Thoracic aorta (tissue), 2 donors: ENCODE measurements at regions not wholly inside any gene's neighbourhood (a gene's known extent, or its start where the extent isn't known, plus 50 kb on each side); places are given as distances from the start of the nearest gene placed in this dataset.

ENCODE experiments used
- ATAC-seq: fragments of 150-250 bp; one replicate; pipeline ENCODE4 v1.8.0; 2017; ENCODE audit warnings: low read depth; ENCODE audit not compliant: insufficient number of reproducible peaks, low FRiP score
- DNase-seq: peaks from one replicate; pipeline ENCODE4 v3.0.0-alpha.2; 2020; ENCODE audit warnings: low spot score
- H3K27ac ChIP-seq, 2 donors: fragments of 200-600 bp; sonication (generic); 1 replicate in 1 of 2; 2 replicates in 1 of 2; pipeline ENCODE4 v1.5.1; 2016; ENCODE audit warnings: mild to moderate bottlenecking in 2 of 2, moderate library complexity in 2 of 2
- H3K27me3 ChIP-seq: fragments of 200-600 bp; sonication (generic); replicated peaks from 2 replicates; pipeline ENCODE4 v1.6.0; 2016; ENCODE audit warnings: mild to moderate bottlenecking; ENCODE audit not compliant: insufficient read depth
- H3K36me3 ChIP-seq: fragments of 200-600 bp; sonication (generic); one replicate; pipeline ENCODE4 v1.5.1; 2016
- H3K4me1 ChIP-seq, 2 donors: fragments of 200-600 bp; sonication (generic); 1 replicate in 1 of 2; 2 replicates in 1 of 2; pipeline versions ENCODE4 v1.5.1 to v1.6.0; 2016; ENCODE audit warnings: low read depth in 2 of 2, mild to moderate bottlenecking in 1 of 2; ENCODE audit not compliant: control insufficient read depth in 1 of 2
- H3K4me3 ChIP-seq: fragments of 200-600 bp; sonication (generic); 2 replicates; pipeline ENCODE4 v1.5.1; 2016; ENCODE audit warnings: mild to moderate bottlenecking
- H3K9me3 ChIP-seq: fragments of 200-600 bp; sonication (generic); 2 replicates; pipeline ENCODE4 v1.5.1; 2016
- TF ChIP-seq, protein P1 (sequence below): fragments of 200-600 bp; sonication (generic); IDR thresholded peaks from one replicate; pipeline ENCODE4 v1.5.1; 2019; ENCODE audit warnings: antibody characterized with exemption

DNA sequence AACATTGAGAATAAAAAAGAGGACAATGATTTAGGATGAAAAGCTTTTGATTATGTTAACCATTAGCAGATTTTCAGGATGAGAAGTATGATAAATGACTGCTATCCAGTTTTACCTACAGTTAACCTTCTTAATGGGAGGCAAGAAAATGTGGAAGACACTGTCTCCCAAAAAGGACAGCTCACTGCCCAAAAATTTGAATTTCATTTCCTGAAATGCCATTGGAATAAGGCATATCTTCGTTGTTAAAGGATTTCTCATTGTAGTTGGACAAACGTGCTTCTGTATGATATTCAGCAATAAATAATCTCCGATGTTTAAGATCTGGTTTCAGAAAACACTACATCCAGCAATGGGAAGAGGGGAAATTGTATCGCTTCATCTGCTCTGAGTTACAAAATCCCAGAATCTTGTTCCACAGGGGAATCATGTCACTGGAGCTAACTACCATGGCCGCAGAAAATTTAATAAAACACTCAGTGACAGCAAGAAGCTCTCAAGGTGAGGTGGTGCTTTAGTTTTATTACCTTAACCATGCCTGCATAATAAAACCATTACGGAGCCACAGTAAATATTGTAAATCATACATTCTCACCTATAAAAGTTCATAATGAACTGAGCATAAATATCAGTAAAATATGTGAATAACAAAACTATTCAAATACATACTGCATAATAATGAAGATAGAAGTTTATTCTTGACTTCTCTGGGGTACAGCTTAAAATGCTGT lies 552.3 kb downstream of the PCDH7 start:
- DNase-seq (no peak), ATAC-seq (no peak)
- TF ChIP-seq, protein P1, sequence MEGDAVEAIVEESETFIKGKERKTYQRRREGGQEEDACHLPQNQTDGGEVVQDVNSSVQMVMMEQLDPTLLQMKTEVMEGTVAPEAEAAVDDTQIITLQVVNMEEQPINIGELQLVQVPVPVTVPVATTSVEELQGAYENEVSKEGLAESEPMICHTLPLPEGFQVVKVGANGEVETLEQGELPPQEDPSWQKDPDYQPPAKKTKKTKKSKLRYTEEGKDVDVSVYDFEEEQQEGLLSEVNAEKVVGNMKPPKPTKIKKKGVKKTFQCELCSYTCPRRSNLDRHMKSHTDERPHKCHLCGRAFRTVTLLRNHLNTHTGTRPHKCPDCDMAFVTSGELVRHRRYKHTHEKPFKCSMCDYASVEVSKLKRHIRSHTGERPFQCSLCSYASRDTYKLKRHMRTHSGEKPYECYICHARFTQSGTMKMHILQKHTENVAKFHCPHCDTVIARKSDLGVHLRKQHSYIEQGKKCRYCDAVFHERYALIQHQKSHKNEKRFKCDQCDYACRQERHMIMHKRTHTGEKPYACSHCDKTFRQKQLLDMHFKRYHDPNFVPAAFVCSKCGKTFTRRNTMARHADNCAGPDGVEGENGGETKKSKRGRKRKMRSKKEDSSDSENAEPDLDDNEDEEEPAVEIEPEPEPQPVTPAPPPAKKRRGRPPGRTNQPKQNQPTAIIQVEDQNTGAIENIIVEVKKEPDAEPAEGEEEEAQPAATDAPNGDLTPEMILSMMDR: no peak
- Histone ChIP-seq H3K27me3 (no peaks in the 10 kb centered on the region), H3K4me1 (no peaks in the 10 kb centered on the region), H3K4me3 (no peak overlapping the region), H3K9me3 (no peaks in the 10 kb centered on the region), H3K36me3 (no peaks in the 10 kb centered on the region), H3K27ac (no peak overlapping the region)

- Histone ChIP-seq H3K27me3 (no peaks in the 10 kb centered on the region), H3K9me3 (no peaks in the 10 kb centered on the region), H3K4me3 (no peak overlapping the region), H3K27ac (no peak overlapping the region), H3K36me3 (no peaks in the 10 kb centered on the region), H3K4me1 (no peaks in the 10 kb centered on the region)
- DNase-seq: no peak
- TF ChIP-seq, protein P1: no peak
- ATAC-seq: no peak
These were observed 555.7 kb downstream of the PCDH7 start for GRCh38 chr4:31275906-31276305.

- H3K4me1 ChIP-seq: no peaks in the 10 kb centered on the region
- H3K27me3 ChIP-seq: no peaks in the 10 kb centered on the region
- TF ChIP-seq, protein P1: no peak
- DNase-seq (no peak), ATAC-seq (no peak)
- no peak overlapping the region for H3K4me3 ChIP-seq
- no peak overlapping the region for H3K27ac ChIP-seq
- no peaks in the 10 kb centered on the region for H3K9me3 ChIP-seq
- no peaks in the 10 kb centered on the region for H3K36me3 ChIP-seq
These were observed 563.5 kb downstream of the PCDH7 start for GRCh38 chr4:31283679-31284078.

- no peak for DNase-seq
- Histone ChIP-seq H3K27me3 (no peaks in the 10 kb centered on the region), H3K27ac (no peak overlapping the region), H3K4me3 (no peak overlapping the region), H3K9me3 (no peaks in the 10 kb centered on the region), H3K4me1 (peaks cover 0 to 2% of the 10 kb centered on the region in 2 donors), H3K36me3 (no peaks in the 10 kb centered on the region)
- TF ChIP-seq, protein P1: no peak
- ATAC-seq: no peak
These were observed 570.7 kb downstream of the PCDH7 start for GRCh38 chr4:31290836-31291235.

DNA sequence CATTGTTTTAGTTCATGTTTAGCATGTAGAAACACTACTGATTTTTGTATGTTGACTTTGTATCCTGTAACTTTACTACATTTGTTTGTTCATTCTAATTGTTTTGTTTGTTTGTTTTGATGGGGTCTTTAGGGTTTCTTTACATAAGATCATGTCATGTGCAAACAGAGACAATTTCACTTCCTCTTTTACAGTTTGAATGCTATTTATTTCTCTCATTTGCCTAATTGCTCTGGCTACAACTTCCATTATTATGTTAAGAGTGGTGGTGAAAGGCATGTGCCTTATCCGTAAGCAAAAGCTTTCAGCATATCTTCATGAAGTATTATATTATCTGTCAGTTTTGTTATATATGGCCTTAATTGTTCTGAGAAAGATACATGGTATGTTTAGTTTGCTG lies 571.1 kb downstream of the PCDH7 start:
- Histone ChIP-seq H3K27ac (no peak overlapping the region), H3K9me3 (no peaks in the 10 kb centered on the region), H3K27me3 (no peaks in the 10 kb centered on the region), H3K4me1 (peaks cover 0 to 2% of the 10 kb centered on the region in 2 donors), H3K36me3 (no peaks in the 10 kb centered on the region), H3K4me3 (no peak overlapping the region)
- TF ChIP-seq, protein P1: no peak
- no peak for DNase-seq
- no peak for ATAC-seq
